ENCODE measurements at regions not wholly inside any gene's neighbourhood (a gene's known extent, or its start where the extent isn't known, plus 50 kb on each side); places are given as distances from the start of the nearest gene placed in this dataset.

DNA sequence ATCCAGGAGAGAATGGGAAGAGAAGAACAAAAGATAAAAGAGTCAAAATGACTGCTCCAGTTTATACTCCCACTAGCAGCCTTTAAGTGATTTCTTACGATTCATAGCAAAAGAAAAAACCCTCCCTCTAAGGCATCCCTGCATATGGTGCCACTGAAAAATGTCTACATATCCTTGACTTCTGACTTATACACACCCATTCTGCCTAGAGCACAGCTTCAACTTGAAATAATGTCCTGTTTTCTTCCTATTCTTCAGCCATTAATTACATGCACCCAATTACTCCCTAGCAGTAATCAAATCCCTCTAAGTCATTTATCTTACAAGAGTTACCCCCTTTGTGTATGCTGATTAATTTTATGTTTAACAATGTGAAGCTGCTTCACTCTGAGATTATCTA, 393.5 kb downstream of the HTR7 start:
- Histone ChIP-seq H3K4me3 (IDR thresholded peaks at IDR 0.05; ENCODE audit: insufficient read depth, low read depth, low read length) (no peak overlapping the region), H3K27ac (no peak overlapping the region), H3K36me3 (ENCODE audit: insufficient read depth) (no peaks in the 10 kb centered on the region), H3K4me1 (ENCODE audit: low read depth, poor library complexity, severe bottlenecking) (peaks cover 6% of the 10 kb centered on the region), H2AFZ (ENCODE audit: low read depth) (no peak overlapping the region), H3K9ac (no peak overlapping the region), H3K27me3 (ENCODE audit: insufficient read depth, low read depth) (no peaks in the 10 kb centered on the region), H3K79me2 (ENCODE audit: insufficient read depth, low read depth) (no peaks in the 10 kb centered on the region), H4K20me1 (ENCODE audit: insufficient read depth) (no peaks in the 10 kb centered on the region), H3K4me2 (no peak overlapping the region)
- TF ChIP-seq, protein P1, sequence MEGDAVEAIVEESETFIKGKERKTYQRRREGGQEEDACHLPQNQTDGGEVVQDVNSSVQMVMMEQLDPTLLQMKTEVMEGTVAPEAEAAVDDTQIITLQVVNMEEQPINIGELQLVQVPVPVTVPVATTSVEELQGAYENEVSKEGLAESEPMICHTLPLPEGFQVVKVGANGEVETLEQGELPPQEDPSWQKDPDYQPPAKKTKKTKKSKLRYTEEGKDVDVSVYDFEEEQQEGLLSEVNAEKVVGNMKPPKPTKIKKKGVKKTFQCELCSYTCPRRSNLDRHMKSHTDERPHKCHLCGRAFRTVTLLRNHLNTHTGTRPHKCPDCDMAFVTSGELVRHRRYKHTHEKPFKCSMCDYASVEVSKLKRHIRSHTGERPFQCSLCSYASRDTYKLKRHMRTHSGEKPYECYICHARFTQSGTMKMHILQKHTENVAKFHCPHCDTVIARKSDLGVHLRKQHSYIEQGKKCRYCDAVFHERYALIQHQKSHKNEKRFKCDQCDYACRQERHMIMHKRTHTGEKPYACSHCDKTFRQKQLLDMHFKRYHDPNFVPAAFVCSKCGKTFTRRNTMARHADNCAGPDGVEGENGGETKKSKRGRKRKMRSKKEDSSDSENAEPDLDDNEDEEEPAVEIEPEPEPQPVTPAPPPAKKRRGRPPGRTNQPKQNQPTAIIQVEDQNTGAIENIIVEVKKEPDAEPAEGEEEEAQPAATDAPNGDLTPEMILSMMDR (conservative IDR thresholded peaks at IDR 0.05; ENCODE audit: low read depth, low read length), result no peak

- H4K20me1 ChIP-seq (ENCODE audit: insufficient read depth), result no peaks in the 10 kb centered on the region
- no peak overlapping the region for H3K4me2 ChIP-seq
- no peak overlapping the region for H3K9ac ChIP-seq
- H2AFZ ChIP-seq (ENCODE audit: low read depth), result no peak overlapping the region
- TF ChIP-seq, protein P1 (conservative IDR thresholded peaks at IDR 0.05; ENCODE audit: low read depth, low read length), result no peak
- H3K79me2 ChIP-seq (ENCODE audit: insufficient read depth, low read depth), result no peaks in the 10 kb centered on the region
- H3K4me1 ChIP-seq (ENCODE audit: low read depth, poor library complexity, severe bottlenecking), result no peaks in the 10 kb centered on the region
- H3K27me3 ChIP-seq (ENCODE audit: insufficient read depth, low read depth), result no peaks in the 10 kb centered on the region
- H3K4me3 ChIP-seq (IDR thresholded peaks at IDR 0.05; ENCODE audit: insufficient read depth, low read depth, low read length), result no peak overlapping the region
- no peaks in the 10 kb centered on the region for H3K36me3 ChIP-seq (ENCODE audit: insufficient read depth)
- no peak overlapping the region for H3K27ac ChIP-seq
Measured at GRCh38 chr10:90470966-90471365, 386.9 kb downstream of the HTR7 start.

- H3K27me3 ChIP-seq (ENCODE audit: insufficient read depth, low read depth), result no peaks in the 10 kb centered on the region
- no peaks in the 10 kb centered on the region for H4K20me1 ChIP-seq (ENCODE audit: insufficient read depth)
- TF ChIP-seq, protein P1 (conservative IDR thresholded peaks at IDR 0.05; ENCODE audit: low read depth, low read length), result no peak
- no peak overlapping the region for H3K4me2 ChIP-seq
- no peaks in the 10 kb centered on the region for H3K36me3 ChIP-seq (ENCODE audit: insufficient read depth)
- H3K4me3 ChIP-seq (IDR thresholded peaks at IDR 0.05; ENCODE audit: insufficient read depth, low read depth, low read length), result no peak overlapping the region
- H3K9ac ChIP-seq, result no peak overlapping the region
- no peaks in the 10 kb centered on the region for H3K4me1 ChIP-seq (ENCODE audit: low read depth, poor library complexity, severe bottlenecking)
- no peaks in the 10 kb centered on the region for H3K79me2 ChIP-seq (ENCODE audit: insufficient read depth, low read depth)
- H3K27ac ChIP-seq, result no peak overlapping the region
- no peak overlapping the region for H2AFZ ChIP-seq (ENCODE audit: low read depth)
Measured at GRCh38 chr10:90480466-90480865, 377.4 kb downstream of the HTR7 start.

- no peaks in the 10 kb centered on the region for H3K36me3 ChIP-seq (ENCODE audit: insufficient read depth)
- H3K27me3 ChIP-seq (ENCODE audit: insufficient read depth, low read depth), result no peaks in the 10 kb centered on the region
- no peaks in the 10 kb centered on the region for H3K79me2 ChIP-seq (ENCODE audit: insufficient read depth, low read depth)
- TF ChIP-seq, protein P1 (conservative IDR thresholded peaks at IDR 0.05; ENCODE audit: low read depth, low read length), result no peak
- H2AFZ ChIP-seq (ENCODE audit: low read depth), result no peak overlapping the region
- H3K27ac ChIP-seq, result no peak overlapping the region
- H3K9ac ChIP-seq, result no peak overlapping the region
- H4K20me1 ChIP-seq (ENCODE audit: insufficient read depth), result no peaks in the 10 kb centered on the region
- no peaks in the 10 kb centered on the region for H3K4me1 ChIP-seq (ENCODE audit: low read depth, poor library complexity, severe bottlenecking)
- H3K4me3 ChIP-seq (IDR thresholded peaks at IDR 0.05; ENCODE audit: insufficient read depth, low read depth, low read length), result no peak overlapping the region
- no peak overlapping the region for H3K4me2 ChIP-seq
Measured at GRCh38 chr10:90481326-90481923, 376.4 kb downstream of the HTR7 start.

Measured in KMS-11 (cell line).